ENCODE measurements at regions not wholly inside any gene's neighbourhood (a gene's known extent, or its start where the extent isn't known, plus 50 kb on each side); places are given as distances from the start of the nearest gene placed in this dataset.

- no peak for DNase-seq
Measured at GRCh38 chr5:17763301-17763700, 129.0 kb downstream of the TAF11L14 start.

- DNase-seq: no peak
Measured at GRCh38 chr5:17766031-17766430, 131.8 kb downstream of the TAF11L14 start.

DNA sequence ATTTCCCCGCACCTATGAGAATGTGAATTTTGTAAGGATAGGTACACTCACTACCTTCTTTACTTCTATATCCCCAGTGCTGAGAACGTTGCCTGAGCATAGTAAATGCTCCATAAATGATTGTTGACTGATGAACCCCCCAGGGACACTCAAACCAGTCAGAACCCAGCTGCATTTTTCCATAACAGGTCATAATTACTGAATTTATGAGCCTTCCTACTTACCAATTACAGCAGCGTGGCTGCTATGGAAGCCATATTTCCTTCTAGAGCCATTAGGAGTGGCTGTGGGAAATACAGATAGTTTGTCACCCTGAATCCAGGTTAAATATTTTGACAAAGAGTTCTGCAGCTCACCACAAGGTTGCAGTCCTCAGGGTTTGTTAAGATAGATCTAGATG lies 135.0 kb downstream of the TAF11L14 start:
- peak in 2 of 3 experiments; percentile 17 to 77 for DNase-seq

GRCh38 chr5:17772232-17772631 lies 138.0 kb downstream of the TAF11L14 start:
- no peak for DNase-seq

- peak in 2 of 3 experiments; percentile 6 to 30 for DNase-seq
Measured at GRCh38 chr5:17785774-17786173, 151.5 kb downstream of the TAF11L14 start.

DNA sequence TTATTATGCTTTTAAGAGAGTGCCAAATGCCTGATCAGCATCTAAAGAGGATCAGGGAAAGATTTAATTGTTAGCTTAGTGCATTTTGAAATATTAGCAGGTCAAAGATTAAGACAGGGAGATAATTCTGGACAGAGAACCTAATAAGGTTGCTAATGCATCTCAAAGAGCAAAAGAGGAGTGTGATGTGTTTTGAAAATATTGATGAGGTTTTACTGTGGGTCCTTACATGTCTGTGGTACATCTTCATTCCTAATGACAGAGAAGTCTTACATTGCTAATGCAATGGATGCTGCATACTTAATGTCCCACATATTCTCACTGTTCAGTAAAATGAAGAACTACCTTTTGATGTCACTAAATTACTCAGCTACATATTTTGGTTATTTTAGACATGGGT lies 154.1 kb downstream of the TAF11L14 start:
- no peak for DNase-seq

DNA sequence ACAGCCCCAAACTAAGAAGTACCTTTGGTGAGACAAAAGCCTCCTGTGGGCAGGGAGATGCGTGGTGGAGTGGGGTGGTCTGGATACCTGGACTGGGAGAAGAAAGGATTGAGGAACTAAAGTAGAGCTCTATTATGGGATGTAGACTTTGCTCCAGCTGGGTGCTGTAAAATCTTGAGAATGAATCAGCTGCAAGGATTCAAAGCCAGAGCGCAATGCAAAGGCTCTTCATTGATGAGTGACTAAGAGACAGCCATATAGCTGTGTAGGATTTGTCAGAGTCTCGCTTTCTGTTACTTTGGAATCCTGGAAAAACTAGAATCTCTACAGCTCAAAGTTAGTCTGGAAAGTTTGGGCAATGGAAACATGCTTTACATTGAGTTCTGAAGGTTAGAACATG lies 159.9 kb downstream of the TAF11L14 start:
- DNase-seq: no peak

DNA sequence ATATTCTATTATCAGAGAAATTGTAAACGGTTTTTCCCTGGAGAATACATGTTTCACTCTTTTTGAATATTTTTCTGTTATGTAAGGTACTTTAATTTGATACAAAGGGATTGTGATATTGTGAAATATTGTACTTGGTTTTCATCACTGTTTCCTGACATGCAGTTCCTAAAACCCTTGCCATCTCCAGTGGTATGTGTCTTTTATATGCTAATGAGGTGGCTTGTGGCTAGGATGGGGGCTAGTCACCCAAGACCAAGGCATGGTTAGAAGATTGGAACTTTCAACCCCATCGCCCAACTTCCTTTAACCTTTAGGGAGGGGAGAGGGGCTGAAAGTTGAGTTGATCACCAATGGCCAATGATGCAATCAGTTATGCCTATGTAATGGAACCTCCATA lies 160.6 kb downstream of the TAF11L14 start:
- no peak for DNase-seq

- DNase-seq: no peak
Measured at GRCh38 chr5:17796142-17796541, 161.9 kb downstream of the TAF11L14 start.

DNA sequence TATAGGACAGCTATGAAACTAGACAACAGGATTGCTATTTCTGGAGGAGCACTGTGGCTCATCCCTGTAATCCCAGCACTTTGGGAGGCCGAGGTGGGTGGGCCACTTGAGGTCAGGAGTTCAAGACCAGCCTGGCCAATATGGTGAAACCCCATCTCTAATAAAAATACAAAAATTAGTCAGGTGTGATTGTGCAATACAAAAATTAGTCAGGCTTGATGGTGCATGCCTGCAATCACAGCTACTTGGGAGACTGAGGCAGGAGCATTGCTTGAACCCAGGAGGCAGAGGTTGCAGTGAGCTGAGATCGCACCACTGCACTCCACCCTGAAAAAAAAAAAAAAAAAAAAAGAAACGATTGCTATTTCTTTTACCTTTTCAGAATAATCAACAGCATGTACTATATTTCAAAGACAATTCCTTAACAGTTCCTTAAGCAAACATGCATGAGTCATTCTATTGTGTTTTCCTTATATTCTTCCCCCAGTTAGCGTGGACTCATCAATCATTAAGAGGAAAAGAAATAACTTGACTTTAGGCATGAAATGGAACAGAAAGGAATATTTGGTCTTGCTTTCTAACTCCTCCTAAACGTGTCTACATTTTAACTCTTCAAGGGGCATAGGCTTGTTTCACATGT lies 162.6 kb downstream of the TAF11L14 start:
- peak in 1 of 3 experiments; percentile 18 for DNase-seq

GRCh38 chr5:17799521-17799920 lies 165.3 kb downstream of the TAF11L14 start:
- DNase-seq: peak in 1 of 3 experiments; percentile 28

DNA sequence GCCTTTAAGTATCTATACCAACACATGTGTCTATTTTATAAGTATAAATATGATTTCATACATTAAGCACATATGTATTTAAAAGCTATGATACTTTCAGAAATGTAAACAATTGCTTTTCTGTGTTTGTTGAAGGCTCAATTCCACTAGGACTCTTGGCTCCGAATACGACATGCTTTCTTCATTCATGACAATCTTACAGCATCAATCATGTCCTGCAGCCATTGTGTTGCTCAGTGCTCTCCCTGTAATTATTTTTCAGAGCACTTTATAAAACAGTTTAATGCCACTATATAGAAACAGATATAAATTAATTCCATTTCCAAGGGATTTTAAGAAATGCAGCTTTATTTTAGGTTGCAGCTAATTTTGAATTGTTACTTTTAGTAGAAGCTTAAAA lies 167.3 kb downstream of the TAF11L14 start:
- peak in 2 of 3 experiments; percentile 62 to 94 for DNase-seq

DNA sequence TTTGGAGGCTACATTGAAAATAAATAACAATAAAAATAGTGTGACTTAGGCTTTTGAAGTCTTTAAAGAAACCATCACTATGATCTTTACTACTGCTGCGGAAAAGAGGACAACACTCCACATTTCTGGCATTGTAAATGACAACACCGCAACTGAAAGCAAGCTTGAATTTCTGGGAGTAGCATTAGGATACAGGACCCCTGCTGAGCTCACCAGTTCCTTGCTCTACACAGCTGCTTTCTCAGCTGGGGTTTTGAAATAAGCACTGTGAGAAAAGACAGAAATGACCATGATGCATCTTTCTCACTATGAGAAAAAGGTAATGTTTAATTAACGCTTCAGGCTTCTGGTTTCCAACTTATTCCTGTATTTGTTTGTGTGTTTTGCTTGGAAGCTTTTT lies 168.0 kb downstream of the TAF11L14 start:
- DNase-seq: peak in 2 of 3 experiments; percentile 77 to 94

- peak in 1 of 3 experiments; percentile 33 for DNase-seq
Measured at GRCh38 chr5:17803971-17804370, 169.7 kb downstream of the TAF11L14 start.

DNA sequence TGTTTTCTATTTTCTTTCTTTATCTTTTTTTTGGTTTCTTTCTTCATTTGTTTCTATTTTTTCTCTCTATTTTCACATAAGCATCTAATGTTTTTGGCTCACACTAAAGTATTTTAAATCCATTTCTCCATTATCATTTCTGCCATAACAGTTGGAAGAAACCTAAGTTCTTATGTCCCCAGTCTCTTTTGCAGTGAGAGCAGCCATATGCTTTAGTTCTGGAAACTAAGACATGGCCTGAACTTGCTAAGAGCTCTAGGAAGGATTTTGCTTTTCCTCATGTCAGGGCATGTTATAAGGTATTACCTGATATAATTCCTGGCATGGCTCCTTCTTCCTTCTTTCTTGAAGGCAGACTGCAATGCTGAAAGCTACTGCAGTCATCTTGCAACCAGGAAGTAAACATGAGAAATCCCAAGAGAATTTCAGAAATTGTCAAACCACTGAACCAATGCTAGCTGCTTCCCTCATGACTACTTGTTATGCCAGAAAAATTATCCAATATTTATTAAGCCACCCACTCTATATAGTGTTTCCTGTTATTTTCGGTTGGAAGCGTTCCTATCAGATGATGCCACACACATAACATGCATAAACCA lies 171.1 kb downstream of the TAF11L14 start:
- no peak for DNase-seq

DNA sequence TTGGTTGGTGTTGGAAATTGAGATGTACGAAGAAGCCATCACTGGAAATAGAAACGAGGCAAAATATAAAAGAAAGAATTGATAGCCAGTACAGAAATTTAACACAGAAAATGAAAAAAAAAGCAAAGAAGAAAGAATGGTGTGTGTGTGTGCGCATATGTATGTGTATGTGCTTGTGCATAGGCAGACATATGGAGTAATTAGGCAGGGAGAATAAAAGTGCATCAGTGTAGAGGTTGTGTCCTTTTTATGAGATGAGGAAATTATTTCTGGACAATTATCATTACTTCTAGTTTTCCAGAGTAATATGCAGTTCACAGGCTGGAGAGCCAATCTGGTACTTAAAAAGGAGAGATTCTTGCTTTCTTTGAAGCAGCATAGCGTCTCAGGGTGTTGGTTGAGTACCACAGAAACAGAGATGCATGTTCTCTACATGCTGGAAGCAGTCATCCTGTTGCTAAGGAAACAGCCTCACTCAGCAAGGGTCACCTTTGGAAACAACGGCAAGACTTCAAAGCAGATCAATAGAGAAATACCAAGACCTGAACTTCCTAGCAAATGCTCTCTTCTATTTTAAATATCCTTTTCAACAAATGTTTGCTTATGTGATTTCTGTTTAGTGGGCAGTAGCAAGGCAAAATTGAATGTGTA lies 172.7 kb downstream of the TAF11L14 start:
- peak in 2 of 3 experiments; percentile 58 to 88 for DNase-seq

GRCh38 chr5:17808566-17808965 lies 174.3 kb downstream of the TAF11L14 start:
- DNase-seq: peak in 2 of 3 experiments; percentile 59 to 90

DNA sequence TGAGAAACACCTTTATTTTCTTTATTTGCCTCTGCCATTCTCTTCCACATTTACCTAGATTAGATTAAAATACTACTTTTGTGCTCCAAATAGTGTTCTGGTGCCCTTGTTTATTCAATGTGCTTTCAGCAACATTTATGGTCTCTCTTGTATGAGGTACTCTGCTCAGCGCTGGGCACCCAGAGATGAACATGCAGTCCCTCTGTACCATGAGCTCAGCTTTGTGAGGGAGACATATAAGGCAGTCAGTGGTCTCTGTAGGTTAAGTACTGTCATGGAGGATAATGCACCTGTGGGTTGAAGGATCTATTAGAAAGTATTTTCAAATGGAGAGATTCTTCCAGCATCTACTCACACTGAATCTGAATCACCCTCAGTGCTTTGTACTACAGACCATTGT lies 176.5 kb downstream of the TAF11L14 start:
- DNase-seq: no peak

DNA sequence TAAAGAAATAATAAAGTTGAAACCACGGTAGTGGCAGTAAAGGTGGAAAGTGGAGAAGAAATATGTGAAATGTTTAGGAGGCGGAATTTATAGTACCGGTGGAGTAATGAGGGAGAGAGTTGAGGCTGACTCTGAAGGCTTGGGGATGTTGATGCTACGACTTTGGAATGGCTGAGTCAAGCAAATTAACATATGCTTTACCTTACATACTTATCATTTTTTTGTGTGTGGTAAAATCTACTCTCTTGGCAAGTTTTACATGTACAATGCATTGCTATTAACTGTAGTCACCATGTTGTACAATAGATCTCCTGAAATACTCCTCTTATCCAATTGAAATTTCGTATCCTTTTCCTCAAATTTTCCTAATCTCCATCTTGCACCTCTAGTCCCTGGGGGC lies 179.0 kb downstream of the TAF11L14 start:
- DNase-seq: no peak

GRCh38 chr5:17816505-17816904 lies 182.2 kb downstream of the TAF11L14 start:
- DNase-seq: no peak

DNA sequence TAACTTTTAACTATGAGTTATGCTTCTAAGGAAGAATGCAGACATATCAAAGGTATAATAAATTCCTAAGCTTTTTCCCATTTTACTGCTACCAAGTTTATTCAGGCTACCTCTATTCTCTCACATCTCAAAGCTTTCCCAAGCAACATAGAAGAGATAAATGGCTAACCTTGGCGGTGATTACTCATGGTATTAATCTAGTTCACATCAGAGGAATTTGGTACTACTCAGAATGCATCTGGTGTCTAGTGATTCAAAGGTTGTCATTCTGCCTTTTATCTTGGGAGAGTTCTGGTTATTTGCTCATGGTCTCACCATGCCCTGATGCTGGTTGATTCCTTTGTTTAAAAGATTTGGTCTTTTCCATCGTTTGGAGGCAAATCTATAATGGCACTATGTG lies 182.7 kb downstream of the TAF11L14 start:
- DNase-seq: no peak

GRCh38 chr5:17817990-17818389 lies 183.7 kb downstream of the TAF11L14 start:
- DNase-seq: no peak

DNA sequence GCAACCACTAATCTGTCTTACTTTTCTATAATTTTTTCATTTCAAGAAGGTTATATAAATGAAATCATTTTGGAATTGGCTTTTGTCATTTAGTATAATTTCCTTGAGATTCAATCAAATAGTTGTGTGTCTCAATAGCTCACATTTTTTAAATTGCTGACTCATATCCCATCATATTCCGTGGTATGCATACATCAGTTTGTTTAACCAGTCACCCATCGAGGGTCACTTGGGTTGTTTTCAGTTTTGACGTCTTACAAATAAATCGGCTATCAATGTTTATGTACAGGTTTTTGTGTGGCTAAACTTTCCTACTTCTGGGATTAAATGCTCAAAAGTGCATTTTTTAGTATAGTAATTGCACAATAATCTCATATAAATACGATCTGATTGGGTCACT lies 185.5 kb downstream of the TAF11L14 start:
- no peak for DNase-seq

DNA sequence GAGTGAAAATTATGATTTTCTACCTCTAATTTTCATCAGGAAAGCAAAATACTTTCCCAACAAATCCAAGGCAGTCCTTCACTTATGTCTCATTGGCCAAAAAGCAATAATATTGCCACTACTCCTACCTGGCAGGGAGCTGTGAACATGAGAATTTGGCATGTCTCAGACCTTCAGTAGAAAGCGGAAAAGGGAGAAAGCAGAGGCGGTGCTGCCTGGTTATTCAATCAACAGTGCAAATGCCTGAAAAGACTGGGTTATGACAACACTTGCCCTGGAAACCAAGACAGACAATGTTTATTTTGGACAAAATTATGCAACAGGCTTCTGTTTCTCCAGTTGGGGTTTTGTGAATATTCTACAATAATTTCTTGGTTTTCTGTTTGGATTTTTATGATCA lies 194.4 kb downstream of the TAF11L14 start:
- no peak for DNase-seq
